ENCODE measurements at regions not wholly inside any gene's neighbourhood (a gene's known extent, or its start where the extent isn't known, plus 50 kb on each side); places are given as distances from the start of the nearest gene placed in this dataset.
"Not testable (repeated sequence)": the region's sequence is repeated elsewhere in the genome, so short reads cannot be mapped to it uniquely, and the experiment has no call there.

DNA sequence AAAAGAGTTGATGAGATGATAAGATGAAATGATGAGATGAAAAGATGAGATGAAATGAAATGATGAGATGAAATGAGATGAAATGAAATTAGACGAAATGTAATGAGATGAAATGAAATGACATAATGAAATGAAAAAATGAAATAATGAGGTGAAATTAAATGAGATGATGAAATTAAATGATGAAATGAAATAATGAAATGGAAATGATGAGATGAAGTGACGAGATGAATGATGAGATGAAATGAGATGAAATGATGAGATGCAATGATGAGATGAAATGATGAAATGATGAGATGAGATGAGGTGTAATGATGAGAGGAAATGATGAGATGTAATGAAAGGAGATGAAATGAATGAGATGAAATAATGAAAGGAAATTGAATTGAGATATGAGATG, 343.4 kb upstream of the PLGLB1 start:
- H3K9me1 ChIP-seq (ENCODE audit: control insufficient read depth, extremely low read depth, insufficient read depth, low read length); H3K79me2 ChIP-seq (ENCODE audit: control insufficient read depth, insufficient read depth, low read length); H3K9me3 ChIP-seq (ENCODE audit: control insufficient read depth, low read depth, low read length); FAIRE-seq; H2AFZ ChIP-seq (ENCODE audit: control insufficient read depth, low read length); H3K27me3 ChIP-seq (ENCODE audit: control insufficient read depth, extremely low read depth, insufficient read depth, low read length); dilution Hi-C loops (cut with MboI; ENCODE audit: extremely low pct_ligation_motif_present, low sequenced_read_pairs); H3K4me3 ChIP-seq (ENCODE audit: control insufficient read depth in 2 of 3, extremely low read depth in 1 of 3, insufficient read depth in 2 of 3, low read depth in 1 of 3, low read length in 3 of 3); H3K4me1 ChIP-seq (ENCODE audit: control insufficient read depth, extremely low read depth, insufficient read depth, low read length); H3K27ac ChIP-seq (ENCODE audit: control insufficient read depth, insufficient read depth, low read length); DNase-seq (ENCODE audit: low read depth, low spot score); H3K9ac ChIP-seq (ENCODE audit: control insufficient read depth, extremely low read depth, insufficient read depth, low read length); H3K4me2 ChIP-seq (ENCODE audit: control insufficient read depth, extremely low read depth, insufficient read depth, low read depth, low read length); H3K36me3 ChIP-seq (ENCODE audit: control insufficient read depth in 2 of 2, extremely low read depth in 1 of 2, insufficient read depth in 2 of 2, low read length in 2 of 2); H4K20me1 ChIP-seq (ENCODE audit: control insufficient read depth, extremely low read depth, insufficient read depth, low read length): not testable (repeated sequence)

DNA sequence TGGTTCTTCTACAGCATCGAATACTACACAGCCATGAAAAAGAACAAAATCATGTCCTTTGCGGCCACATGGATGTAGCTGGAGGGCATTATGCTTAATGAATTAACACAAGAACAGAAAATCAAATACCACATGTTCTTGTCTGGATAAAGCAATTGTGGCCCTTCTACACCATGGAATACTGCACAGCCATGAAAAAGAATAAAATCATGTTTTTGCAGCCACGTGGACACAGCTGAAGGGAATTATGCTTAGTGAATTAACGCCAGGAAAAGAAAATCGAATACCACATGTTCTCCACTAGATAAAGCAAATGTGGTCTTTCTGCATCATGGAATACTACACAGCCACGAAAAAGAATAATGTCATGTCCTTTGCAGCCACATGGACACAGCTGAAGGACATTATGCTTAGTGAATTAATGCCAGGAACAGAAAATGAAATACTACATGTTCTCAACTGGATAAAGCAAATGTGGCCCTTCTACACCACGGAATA, 361.8 kb upstream of the PLGLB2 start:
- H3K4me1 ChIP-seq (ENCODE audit: control insufficient read depth, extremely low read depth, insufficient read depth, low read length); dilution Hi-C loops (cut with MboI; ENCODE audit: extremely low pct_ligation_motif_present, low sequenced_read_pairs); H3K27me3 ChIP-seq (ENCODE audit: control insufficient read depth, extremely low read depth, insufficient read depth, low read length); H3K9ac ChIP-seq (ENCODE audit: control insufficient read depth, extremely low read depth, insufficient read depth, low read length); H2AFZ ChIP-seq (ENCODE audit: control insufficient read depth, low read length); H3K9me1 ChIP-seq (ENCODE audit: control insufficient read depth, extremely low read depth, insufficient read depth, low read length); H3K36me3 ChIP-seq (ENCODE audit: control insufficient read depth in 2 of 2, extremely low read depth in 1 of 2, insufficient read depth in 2 of 2, low read length in 2 of 2); H3K9me3 ChIP-seq (ENCODE audit: control insufficient read depth, low read depth, low read length); H3K79me2 ChIP-seq (ENCODE audit: control insufficient read depth, insufficient read depth, low read length); H4K20me1 ChIP-seq (ENCODE audit: control insufficient read depth, extremely low read depth, insufficient read depth, low read length); H3K4me2 ChIP-seq (ENCODE audit: control insufficient read depth, extremely low read depth, insufficient read depth, low read depth, low read length); DNase-seq (ENCODE audit: low read depth, low spot score); H3K27ac ChIP-seq (ENCODE audit: control insufficient read depth, insufficient read depth, low read length); H3K4me3 ChIP-seq (ENCODE audit: control insufficient read depth in 2 of 3, extremely low read depth in 1 of 3, insufficient read depth in 2 of 3, low read depth in 1 of 3, low read length in 3 of 3); FAIRE-seq: not testable (repeated sequence)

DNA sequence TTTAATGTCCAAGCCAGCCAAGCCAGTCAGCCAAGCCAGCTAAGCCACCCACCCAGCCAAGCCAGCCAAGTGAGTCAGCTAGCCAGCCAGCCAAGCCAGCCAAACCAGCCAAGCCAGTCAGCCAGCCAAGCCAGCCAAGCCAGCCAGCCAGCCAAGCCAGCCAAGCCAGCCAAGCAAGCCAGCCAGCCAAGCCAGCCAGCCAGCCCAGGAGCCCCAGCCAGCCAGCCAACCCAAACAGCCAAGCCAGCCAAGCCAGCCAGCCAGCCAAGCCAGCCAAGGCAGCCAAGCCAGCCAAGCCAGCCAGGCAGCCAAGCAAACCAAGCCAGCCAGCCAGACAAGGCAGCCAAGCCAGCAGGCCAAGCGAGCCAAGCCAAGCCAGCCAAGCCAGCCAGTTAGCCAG, 352.1 kb upstream of the PLGLB2 start:
- H3K79me2 ChIP-seq (ENCODE audit: control insufficient read depth, insufficient read depth, low read length); H3K27me3 ChIP-seq (ENCODE audit: control insufficient read depth, extremely low read depth, insufficient read depth, low read length); H3K9ac ChIP-seq (ENCODE audit: control insufficient read depth, extremely low read depth, insufficient read depth, low read length); H3K27ac ChIP-seq (ENCODE audit: control insufficient read depth, insufficient read depth, low read length); H3K36me3 ChIP-seq (ENCODE audit: control insufficient read depth in 2 of 2, extremely low read depth in 1 of 2, insufficient read depth in 2 of 2, low read length in 2 of 2); H3K9me3 ChIP-seq (ENCODE audit: control insufficient read depth, low read depth, low read length); FAIRE-seq; DNase-seq (ENCODE audit: low read depth, low spot score); H4K20me1 ChIP-seq (ENCODE audit: control insufficient read depth, extremely low read depth, insufficient read depth, low read length); H2AFZ ChIP-seq (ENCODE audit: control insufficient read depth, low read length); H3K4me2 ChIP-seq (ENCODE audit: control insufficient read depth, extremely low read depth, insufficient read depth, low read depth, low read length); H3K4me3 ChIP-seq (ENCODE audit: control insufficient read depth in 2 of 3, extremely low read depth in 1 of 3, insufficient read depth in 2 of 3, low read depth in 1 of 3, low read length in 3 of 3); H3K9me1 ChIP-seq (ENCODE audit: control insufficient read depth, extremely low read depth, insufficient read depth, low read length); H3K4me1 ChIP-seq (ENCODE audit: control insufficient read depth, extremely low read depth, insufficient read depth, low read length); dilution Hi-C loops (cut with MboI; ENCODE audit: extremely low pct_ligation_motif_present, low sequenced_read_pairs): not testable (repeated sequence)

DNA sequence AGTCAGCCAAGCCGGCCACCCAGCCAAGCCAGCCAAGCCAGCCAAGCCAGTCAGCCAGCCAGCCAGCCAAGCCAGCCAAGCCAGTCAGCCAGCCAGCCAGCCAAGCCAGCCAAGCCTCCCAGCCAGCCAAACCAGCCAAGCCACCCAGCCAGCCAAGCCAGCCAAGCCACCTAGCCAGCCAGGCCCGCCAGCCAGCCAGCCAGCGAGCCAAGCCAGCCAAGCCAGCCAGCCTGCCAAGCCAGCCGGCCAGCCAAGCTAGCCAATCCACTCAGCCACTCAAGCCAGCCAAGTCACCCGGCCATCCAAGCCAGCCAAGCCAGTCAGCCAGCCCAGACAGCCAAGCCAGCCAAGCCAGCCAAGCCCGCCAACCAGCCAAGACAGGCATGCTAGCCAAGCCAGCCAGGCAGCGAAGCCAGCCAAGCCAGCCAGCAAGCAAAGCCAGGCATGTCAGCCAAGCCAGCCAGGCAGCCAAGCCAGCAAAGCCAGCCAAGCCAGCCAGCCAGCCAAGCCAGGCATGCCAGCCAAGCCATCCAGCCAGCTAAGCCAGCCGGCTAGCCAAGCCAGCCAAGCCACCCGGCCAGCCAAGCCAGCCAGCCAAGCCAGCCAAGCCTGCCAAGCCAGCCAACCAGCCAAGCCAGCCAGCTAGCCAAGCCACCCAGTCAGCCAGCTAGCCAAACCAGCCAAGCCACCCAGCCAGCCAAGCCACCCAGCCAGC, 351.2 kb upstream of the PLGLB2 start:
- H3K4me3 ChIP-seq (ENCODE audit: control insufficient read depth in 2 of 3, extremely low read depth in 1 of 3, insufficient read depth in 2 of 3, low read depth in 1 of 3, low read length in 3 of 3); H3K27ac ChIP-seq (ENCODE audit: control insufficient read depth, insufficient read depth, low read length); FAIRE-seq; dilution Hi-C loops (cut with MboI; ENCODE audit: extremely low pct_ligation_motif_present, low sequenced_read_pairs); H3K27me3 ChIP-seq (ENCODE audit: control insufficient read depth, extremely low read depth, insufficient read depth, low read length); H3K79me2 ChIP-seq (ENCODE audit: control insufficient read depth, insufficient read depth, low read length); H3K36me3 ChIP-seq (ENCODE audit: control insufficient read depth in 2 of 2, extremely low read depth in 1 of 2, insufficient read depth in 2 of 2, low read length in 2 of 2); H2AFZ ChIP-seq (ENCODE audit: control insufficient read depth, low read length); H3K4me2 ChIP-seq (ENCODE audit: control insufficient read depth, extremely low read depth, insufficient read depth, low read depth, low read length); DNase-seq (ENCODE audit: low read depth, low spot score); H3K9me1 ChIP-seq (ENCODE audit: control insufficient read depth, extremely low read depth, insufficient read depth, low read length); H3K4me1 ChIP-seq (ENCODE audit: control insufficient read depth, extremely low read depth, insufficient read depth, low read length); H3K9ac ChIP-seq (ENCODE audit: control insufficient read depth, extremely low read depth, insufficient read depth, low read length); H4K20me1 ChIP-seq (ENCODE audit: control insufficient read depth, extremely low read depth, insufficient read depth, low read length); H3K9me3 ChIP-seq (ENCODE audit: control insufficient read depth, low read depth, low read length): not testable (repeated sequence)

DNA sequence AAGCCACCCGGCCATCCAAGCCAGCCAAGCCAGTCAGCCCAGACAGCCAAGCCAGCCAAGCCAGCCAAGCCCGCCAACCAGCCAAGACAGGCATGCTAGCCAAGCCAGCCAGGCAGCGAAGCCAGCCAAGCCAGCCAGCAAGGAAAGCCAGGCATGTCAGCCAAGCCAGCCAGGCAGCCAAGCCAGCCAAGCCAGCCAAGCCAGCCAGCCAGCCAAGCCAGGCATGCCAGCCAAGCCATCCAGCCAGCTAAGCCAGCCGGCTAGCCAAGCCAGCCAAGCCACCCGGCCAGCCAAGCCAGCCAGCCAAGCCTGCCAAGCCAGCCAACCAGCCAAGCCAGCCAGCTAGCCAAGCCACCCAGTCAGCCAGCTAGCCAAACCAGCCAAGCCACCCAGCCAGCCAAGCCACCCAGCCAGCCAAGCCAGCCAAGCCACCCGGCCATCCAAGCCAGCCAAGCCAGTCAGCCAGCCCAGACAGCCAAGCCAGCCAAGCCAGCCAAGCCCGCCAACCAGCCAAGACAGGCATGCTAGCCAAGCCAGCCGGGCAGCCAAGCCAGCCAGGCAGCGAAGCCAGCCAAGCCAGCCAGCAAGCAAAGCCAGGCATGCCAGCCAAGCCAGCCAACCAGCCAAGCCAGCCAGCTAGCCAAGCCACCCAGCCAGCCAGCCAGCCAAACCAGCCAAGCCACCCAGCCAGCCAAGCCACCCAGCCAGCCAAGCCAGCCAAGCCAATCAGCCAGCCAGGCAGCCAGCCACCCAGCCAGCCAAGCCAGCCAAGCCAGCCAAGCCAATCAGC, 350.4 kb upstream of the PLGLB2 start:
- H3K27ac ChIP-seq (ENCODE audit: control insufficient read depth, insufficient read depth, low read length); H3K4me3 ChIP-seq (ENCODE audit: control insufficient read depth in 2 of 3, extremely low read depth in 1 of 3, insufficient read depth in 2 of 3, low read depth in 1 of 3, low read length in 3 of 3); H3K4me1 ChIP-seq (ENCODE audit: control insufficient read depth, extremely low read depth, insufficient read depth, low read length); H3K9me3 ChIP-seq (ENCODE audit: control insufficient read depth, low read depth, low read length); DNase-seq (ENCODE audit: low read depth, low spot score); H3K79me2 ChIP-seq (ENCODE audit: control insufficient read depth, insufficient read depth, low read length); H3K9ac ChIP-seq (ENCODE audit: control insufficient read depth, extremely low read depth, insufficient read depth, low read length); H4K20me1 ChIP-seq (ENCODE audit: control insufficient read depth, extremely low read depth, insufficient read depth, low read length); FAIRE-seq; dilution Hi-C loops (cut with MboI; ENCODE audit: extremely low pct_ligation_motif_present, low sequenced_read_pairs); H2AFZ ChIP-seq (ENCODE audit: control insufficient read depth, low read length); H3K36me3 ChIP-seq (ENCODE audit: control insufficient read depth in 2 of 2, extremely low read depth in 1 of 2, insufficient read depth in 2 of 2, low read length in 2 of 2); H3K9me1 ChIP-seq (ENCODE audit: control insufficient read depth, extremely low read depth, insufficient read depth, low read length); H3K27me3 ChIP-seq (ENCODE audit: control insufficient read depth, extremely low read depth, insufficient read depth, low read length); H3K4me2 ChIP-seq (ENCODE audit: control insufficient read depth, extremely low read depth, insufficient read depth, low read depth, low read length): not testable (repeated sequence)
